B cell (primary cell): ENCODE measurements at regions not wholly inside any gene's neighbourhood (a gene's known extent, or its start where the extent isn't known, plus 50 kb on each side); places are given as distances from the start of the nearest gene placed in this dataset.
"Not testable (repeated sequence)": the region's sequence is repeated elsewhere in the genome, so short reads cannot be mapped to it uniquely, and the experiment has no call there.

Source experiments
- CTCF ChIP-seq: fragments of 200-600 bp; IDR thresholded peaks from one replicate; pipeline ENCODE4 v1.8.0; 2022; ENCODE audit warnings: antibody characterized with exemption, mild to moderate bottlenecking
- EZH2 ChIP-seq: IDR thresholded peaks from 2 replicates; pipeline ENCODE4 v1.6.1; 2012; ENCODE audit warnings: borderline replicate concordance, low read depth, mild to moderate bottlenecking, moderate library complexity, low read length; ENCODE audit not compliant: insufficient read depth, poor library complexity, severe bottlenecking

- TF ChIP-seq CTCF, EZH2: not testable (repeated sequence)
Measured at GRCh38 chr1:157368941-157369340, 183.4 kb downstream of the FCRL5 start.
